HG03442 (cell line): ENCODE measurements at regions not wholly inside any gene's neighbourhood (a gene's known extent, or its start where the extent isn't known, plus 50 kb on each side); places are given as distances from the start of the nearest gene placed in this dataset.
"Not testable (repeated sequence)": the region's sequence is repeated elsewhere in the genome, so short reads cannot be mapped to it uniquely, and the experiment has no call there.

ENCODE experiments used
- ATAC-seq: cut with Tn5 transposase; IDR thresholded peaks from one replicate; pipeline ENCODE4 v1.9.1; 2021; ENCODE audit warnings: mild to moderate bottlenecking, moderate library complexity; ENCODE audit not compliant: unreplicated experiment

DNA sequence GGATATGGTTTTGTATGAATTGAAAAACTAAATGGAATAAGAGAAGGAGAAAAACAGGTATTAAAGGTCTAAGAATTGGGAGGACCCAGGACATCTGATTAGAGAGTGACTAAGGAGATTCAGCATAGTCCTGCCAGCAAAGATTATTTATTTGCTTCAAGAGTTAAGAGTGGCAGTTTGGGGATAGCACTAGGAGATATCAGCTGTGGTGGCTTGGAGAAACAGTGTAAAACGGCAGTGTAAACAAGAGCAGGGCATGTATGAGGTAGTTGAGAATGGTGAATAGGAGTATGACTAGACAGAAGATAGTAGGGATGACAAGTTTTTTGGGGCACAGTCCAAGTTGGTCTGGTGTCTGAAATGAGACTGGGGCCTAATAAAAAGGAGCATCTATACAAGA, 730.3 kb downstream of the TRHDE start:
- ATAC-seq, result not testable (repeated sequence)

DNA sequence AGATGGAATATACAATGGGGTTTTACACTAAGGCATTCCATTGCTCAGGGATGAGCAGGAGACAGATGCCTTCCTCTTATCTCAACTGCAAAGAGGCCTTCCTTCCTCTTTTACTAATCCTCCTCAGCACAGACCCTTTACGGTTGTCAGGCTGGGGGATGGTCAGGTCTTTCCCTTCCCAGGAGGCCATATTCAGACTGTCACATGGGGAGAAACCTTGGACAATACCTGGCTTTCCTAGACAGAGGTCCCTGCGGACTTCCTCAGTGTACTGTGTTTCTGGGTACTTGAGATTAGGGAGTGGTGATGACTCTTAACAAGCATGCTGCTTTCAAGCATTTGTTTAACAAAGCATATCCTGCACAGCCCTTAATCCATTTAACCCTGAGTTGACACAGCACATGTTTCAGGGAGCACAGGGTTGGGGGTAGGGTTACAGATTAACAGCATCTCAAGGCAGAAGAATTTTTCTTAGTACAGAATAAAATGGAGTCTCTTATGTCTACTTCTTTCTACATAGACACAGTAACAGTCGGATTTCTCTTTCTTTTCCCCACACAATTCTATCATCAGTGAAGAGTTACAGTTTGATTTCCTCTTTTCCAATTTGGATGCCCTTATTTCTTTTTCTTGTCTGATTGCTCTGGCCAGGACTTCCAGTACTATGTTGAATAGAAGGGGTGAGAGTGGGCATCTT, 737.1 kb downstream of the TRHDE start:
- not testable (repeated sequence) for ATAC-seq

- ATAC-seq, result no peak
Measured at GRCh38 chr12:73017981-73018380, 745.8 kb downstream of the TRHDE start.

GRCh38 chr12:73053893-73054292, 781.7 kb downstream of the TRHDE start:
- ATAC-seq, result no peak

DNA sequence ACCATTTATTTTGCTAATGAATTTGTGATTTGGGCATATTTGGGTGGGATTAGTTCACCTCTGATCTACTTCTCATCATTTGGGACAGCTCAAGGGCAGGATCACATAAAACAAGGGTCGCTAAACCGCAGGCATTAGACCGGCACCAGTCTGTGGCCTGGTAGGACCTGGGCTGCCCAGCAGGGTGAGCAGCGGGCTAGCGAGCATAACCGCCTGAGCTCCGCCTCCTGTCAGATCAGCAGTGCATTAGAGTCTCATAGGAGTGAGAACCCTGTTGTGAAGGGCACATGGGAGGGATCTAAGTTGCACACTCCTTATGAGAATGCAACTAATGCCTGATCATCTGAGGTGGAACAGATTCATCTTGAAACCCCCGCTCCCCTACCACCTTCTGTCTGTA, 785.3 kb downstream of the TRHDE start:
- no peak for ATAC-seq

DNA sequence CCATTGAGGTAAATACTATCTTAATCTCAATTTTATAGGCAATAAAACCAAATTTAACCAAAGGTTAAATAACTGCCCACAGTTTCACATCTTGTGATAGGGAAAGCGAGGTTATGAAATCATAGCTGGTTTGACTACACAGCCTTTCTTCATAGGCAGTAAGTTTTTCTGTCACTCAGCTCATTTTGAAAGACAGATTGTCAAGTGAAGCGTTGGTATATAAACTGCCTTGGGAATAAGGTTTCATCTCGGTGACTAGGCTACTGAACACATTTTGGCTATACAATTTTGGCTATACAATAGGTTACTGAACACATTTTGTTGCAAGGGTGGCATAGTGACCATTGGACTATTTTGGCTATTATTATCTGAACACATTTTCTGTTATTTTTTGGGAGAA, 793.7 kb downstream of the TRHDE start:
- ATAC-seq, result no peak

- ATAC-seq, result no peak
Measured at GRCh38 chr12:73067616-73068015, 795.4 kb downstream of the TRHDE start.

- no peak for ATAC-seq
Measured at GRCh38 chr12:73072214-73072613, 800.0 kb downstream of the TRHDE start.

GRCh38 chr12:73076760-73077159, 804.6 kb downstream of the TRHDE start:
- no peak for ATAC-seq

- no peak for ATAC-seq
Measured at GRCh38 chr12:73083736-73084135, 811.6 kb downstream of the TRHDE start.

DNA sequence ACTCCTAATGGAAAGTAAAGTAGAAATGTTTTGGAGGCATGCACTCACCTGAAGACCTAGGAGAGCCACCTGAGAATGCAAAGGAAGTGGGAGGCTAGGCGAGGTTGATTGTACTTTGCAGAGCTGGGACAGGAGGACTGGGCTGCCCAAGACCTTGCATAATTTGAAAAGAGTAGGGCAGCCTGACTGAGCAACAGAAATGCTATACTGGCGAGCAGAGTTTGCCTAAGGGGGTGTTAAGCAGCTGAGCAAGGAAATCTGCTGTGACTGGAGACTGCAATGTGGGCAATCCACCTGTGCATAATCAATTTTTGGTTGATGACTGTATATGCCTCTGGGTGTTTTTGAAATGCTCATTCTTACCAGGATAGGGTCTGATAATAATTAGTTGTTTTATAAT, 834.1 kb downstream of the TRHDE start:
- ATAC-seq, result no peak

DNA sequence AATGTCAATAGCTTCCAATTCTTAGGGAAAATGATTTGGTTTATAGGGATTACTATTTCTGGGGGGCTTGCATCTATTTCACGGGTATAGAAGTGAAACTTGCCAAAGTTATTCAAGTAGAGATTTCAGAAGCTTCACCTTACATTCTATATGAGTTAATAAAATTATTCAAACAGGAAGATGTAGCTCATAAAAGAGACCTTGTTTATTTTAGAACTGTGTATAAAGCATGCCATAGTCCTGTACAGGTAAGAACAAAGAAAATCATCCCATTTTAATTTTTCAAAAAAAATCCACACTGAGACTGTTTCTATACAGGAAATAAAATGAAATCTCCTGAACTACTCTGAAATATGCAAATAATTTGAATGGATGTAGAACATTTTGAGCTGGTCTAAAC, 834.7 kb downstream of the TRHDE start:
- no peak for ATAC-seq

GRCh38 chr12:73110816-73111215, 838.6 kb downstream of the TRHDE start:
- ATAC-seq, result no peak

- ATAC-seq, result no peak
Measured at GRCh38 chr12:73112035-73112816, 840.1 kb downstream of the TRHDE start.

GRCh38 chr12:73124480-73124879, 852.3 kb downstream of the TRHDE start:
- ATAC-seq, result no peak

DNA sequence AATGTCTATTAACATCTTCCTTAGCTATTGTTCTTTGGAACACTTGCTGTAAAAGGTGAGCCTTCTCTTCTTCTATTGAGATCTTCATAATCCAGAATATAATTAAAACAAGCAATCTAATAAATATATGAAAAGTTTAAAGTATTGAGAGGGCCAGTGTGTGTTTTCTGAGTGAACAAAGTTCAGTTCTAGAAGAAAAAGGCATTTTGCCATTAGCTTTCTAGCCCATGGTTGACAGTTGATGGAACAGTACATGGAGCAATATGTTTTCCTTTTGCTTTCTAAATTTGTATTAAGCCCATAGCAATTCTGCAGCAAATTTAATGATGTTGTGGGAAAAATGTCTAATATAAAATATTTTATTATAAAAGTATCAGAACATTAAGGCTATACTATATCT, 853.0 kb downstream of the TRHDE start:
- no peak for ATAC-seq

- no peak for ATAC-seq
Measured at GRCh38 chr12:73136386-73136785, 864.2 kb downstream of the TRHDE start.

- not testable (repeated sequence) for ATAC-seq
Measured at GRCh38 chr12:73139642-73140041, 867.5 kb downstream of the TRHDE start.

DNA sequence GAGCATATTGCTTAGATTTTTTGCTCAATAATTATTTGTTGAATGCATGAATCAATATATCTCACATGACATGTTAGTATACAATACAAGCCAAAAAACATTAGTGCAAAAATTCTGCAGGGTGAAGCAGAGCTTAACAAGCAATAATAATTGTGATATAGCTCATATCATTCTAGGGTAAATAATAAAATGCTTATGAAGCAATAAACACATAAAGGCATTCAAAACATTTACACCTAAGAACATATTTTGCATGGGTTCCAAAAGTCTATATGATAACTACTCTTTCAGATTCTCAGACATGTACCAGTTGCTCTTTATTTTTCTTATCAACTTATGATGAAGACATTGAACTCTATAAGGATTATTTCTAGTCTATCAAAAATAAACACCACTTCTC, 886.2 kb downstream of the TRHDE start:
- no peak for ATAC-seq

DNA sequence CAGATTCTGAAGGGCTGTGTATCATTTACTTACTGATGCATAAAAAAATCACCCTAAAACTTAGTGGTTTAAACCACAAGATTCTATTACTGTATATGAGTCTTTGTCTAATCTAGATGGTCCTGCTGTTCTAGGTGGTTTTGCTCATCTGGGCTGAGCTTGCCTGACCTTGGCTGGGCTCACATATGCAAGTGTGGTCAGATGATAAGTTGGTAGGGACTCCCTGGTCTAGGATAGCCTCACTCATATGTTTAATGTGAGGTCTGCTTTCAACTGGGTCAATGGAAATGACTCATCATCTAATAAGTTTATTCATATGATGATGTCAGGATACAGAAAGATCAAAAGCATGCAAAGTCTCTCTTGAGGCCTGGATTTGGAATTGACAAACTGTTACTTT, 887.8 kb downstream of the TRHDE start:
- no peak for ATAC-seq

DNA sequence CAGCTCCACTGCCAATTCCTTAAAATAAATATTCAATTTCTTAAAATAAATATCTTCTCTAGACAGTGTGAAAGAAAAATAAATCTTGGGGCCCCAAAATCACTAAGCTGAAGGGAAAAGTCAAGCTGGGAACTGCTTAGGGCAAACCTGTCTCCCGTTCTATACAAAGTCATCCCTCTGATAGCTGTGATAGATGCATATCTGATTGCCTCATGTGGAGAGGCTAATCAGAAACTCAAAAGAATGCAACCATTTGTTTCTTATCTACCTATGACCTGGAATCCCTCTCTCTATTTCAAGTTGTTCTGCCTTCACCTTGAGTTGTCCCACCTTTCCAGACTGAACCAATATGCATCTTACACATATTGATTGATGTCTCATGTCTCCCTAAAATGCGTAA, 889.8 kb downstream of the TRHDE start:
- ATAC-seq, result no peak

- no peak for ATAC-seq
Measured at GRCh38 chr12:73180734-73181133, 908.6 kb downstream of the TRHDE start.

GRCh38 chr12:73181244-73181643, 909.1 kb downstream of the TRHDE start:
- no peak for ATAC-seq
